Loucy (cell line): ENCODE measurements at regions not wholly inside any gene's neighbourhood (a gene's known extent, or its start where the extent isn't known, plus 50 kb on each side); places are given as distances from the start of the nearest gene placed in this dataset.

ENCODE experiments used
- H2AFZ ChIP-seq: fragments of 200-600 bp; sonication (generic); 2 replicates; pipeline ENCODE4 v1.6.0; 2016; ENCODE audit warnings: antibody characterized with exemption, mild to moderate bottlenecking, low read length, moderate library complexity
- H3F3A ChIP-seq: fragments of 200-600 bp; 2 replicates; pipeline ENCODE4 v1.6.0; 2016; ENCODE audit warnings: antibody characterized with exemption, low read depth, mild to moderate bottlenecking
- H3K27me3 ChIP-seq: fragments of 200-600 bp; sonication (generic); 2 replicates; pipeline ENCODE4 v1.6.1; 2014; ENCODE audit warnings: low read length, mild to moderate bottlenecking; ENCODE audit not compliant: insufficient read depth, poor library complexity, severe bottlenecking
- H3K36me3 ChIP-seq: fragments of 200-600 bp; sonication (generic); 2 replicates; pipeline ENCODE4 v1.6.1; 2016; ENCODE audit warnings: low read length; ENCODE audit not compliant: insufficient read depth
- H3K4me1 ChIP-seq: fragments of 200-600 bp; sonication (generic); 2 replicates; pipeline ENCODE4 v1.5.1; 2014; ENCODE audit warnings: low read length, mild to moderate bottlenecking; ENCODE audit not compliant: insufficient read depth, poor library complexity, severe bottlenecking
- H3K4me2 ChIP-seq: fragments of 200-600 bp; sonication (generic); 2 replicates; pipeline ENCODE4 v1.6.0; 2014; ENCODE audit warnings: antibody characterized with exemption, low read length, low read depth, mild to moderate bottlenecking; ENCODE audit not compliant: poor library complexity, severe bottlenecking
- H3K4me3 ChIP-seq: fragments of 200-600 bp; sonication (generic); 2 replicates; pipeline ENCODE4 v1.5.1; 2014; ENCODE audit warnings: low read length, mild to moderate bottlenecking, mixed read lengths; ENCODE audit not compliant: poor library complexity, severe bottlenecking
- H3K79me2 ChIP-seq: fragments of 200-600 bp; sonication (generic); 2 replicates; pipeline ENCODE4 v1.6.1; 2014; ENCODE audit warnings: low read length; ENCODE audit not compliant: insufficient read depth
- H3K9ac ChIP-seq: fragments of 200-600 bp; sonication (generic); 2 replicates; pipeline ENCODE4 v1.6.0; 2014; ENCODE audit warnings: mild to moderate bottlenecking, low read depth, low read length, moderate library complexity; ENCODE audit not compliant: poor library complexity, severe bottlenecking
- H3K9me2 ChIP-seq: fragments of 200-600 bp; sonication (generic); replicated peaks from 2 replicates; pipeline ENCODE4 v1.6.1; 2016; ENCODE audit warnings: low read depth, low read length, mixed read lengths
- H3K9me3 ChIP-seq: fragments of 200-600 bp; sonication (generic); 2 replicates; pipeline ENCODE4 v1.6.1; 2014; ENCODE audit warnings: mild to moderate bottlenecking, antibody characterized with exemption, low read length, low read depth; ENCODE audit not compliant: insufficient read depth
- H4K20me1 ChIP-seq: fragments of 200-600 bp; sonication (generic); 2 replicates; pipeline ENCODE4 v1.6.0; 2014; ENCODE audit warnings: antibody characterized with exemption, low read length, mild to moderate bottlenecking; ENCODE audit not compliant: insufficient read depth, poor library complexity, severe bottlenecking
- CTCF ChIP-seq: fragments of 200-600 bp; sonication (generic); conservative IDR thresholded peaks from 2 replicates; pipeline ENCODE4 v1.5.1; 2014; ENCODE audit warnings: mild to moderate bottlenecking, antibody characterized with exemption, low read length
- EZH2phosphoT487 ChIP-seq: fragments of 200-600 bp; IDR thresholded peaks from 2 replicates; pipeline ENCODE4 v1.6.1; 2018; ENCODE audit warnings: antibody characterized with exemption, mild to moderate bottlenecking, moderate library complexity, borderline replicate concordance

- Histone ChIP-seq H2AFZ (no peak overlapping the region), H3K27me3 (no peaks in the 10 kb centered on the region), H3K79me2 (no peaks in the 10 kb centered on the region), H3F3A (no peaks in the 10 kb centered on the region), H3K4me3 (no peak overlapping the region), H3K9me3 (peaks cover 7% of the 10 kb centered on the region; the same call in 1 of the 2 replicates), H3K4me2 (no peak overlapping the region), H3K9ac (no peak overlapping the region), H3K4me1 (no peaks in the 10 kb centered on the region), H3K9me2 (no peaks in the 10 kb centered on the region), H3K36me3 (no peaks in the 10 kb centered on the region), H4K20me1 (no peaks in the 10 kb centered on the region)
- no peak for TF ChIP-seq EZH2phosphoT487
- no peak for TF ChIP-seq CTCF
Measured at GRCh38 chr4:54475546-54475945, 182.2 kb upstream of the KIT start.

- no peak overlapping the region for H3K9ac ChIP-seq
- no peak overlapping the region for H2AFZ ChIP-seq
- H3K27me3 ChIP-seq, result no peaks in the 10 kb centered on the region
- no peaks in the 10 kb centered on the region for H3K4me1 ChIP-seq
- no peaks in the 10 kb centered on the region for H3K9me2 ChIP-seq
- H3K4me2 ChIP-seq, result no peak overlapping the region
- no peaks in the 10 kb centered on the region for H3F3A ChIP-seq
- H3K9me3 ChIP-seq, result peaks cover 7% of the 10 kb centered on the region; the same call in 1 of the 2 replicates
- no peaks in the 10 kb centered on the region for H4K20me1 ChIP-seq
- no peaks in the 10 kb centered on the region for H3K79me2 ChIP-seq
- no peak overlapping the region for H3K4me3 ChIP-seq
- no peak for TF ChIP-seq EZH2phosphoT487
- TF ChIP-seq CTCF, result no peak
- H3K36me3 ChIP-seq, result no peaks in the 10 kb centered on the region
Measured at GRCh38 chr4:54482529-54483200, 175.1 kb upstream of the KIT start.

- Histone ChIP-seq H3K27me3 (no peaks in the 10 kb centered on the region), H3K36me3 (no peaks in the 10 kb centered on the region), H3K4me3 (no peak overlapping the region), H3K9ac (no peak overlapping the region), H3K9me2 (no peaks in the 10 kb centered on the region), H3F3A (no peaks in the 10 kb centered on the region), H3K4me2 (no peak overlapping the region), H2AFZ (no peak overlapping the region), H3K4me1 (no peaks in the 10 kb centered on the region), H4K20me1 (no peaks in the 10 kb centered on the region), H3K79me2 (no peaks in the 10 kb centered on the region), H3K9me3 (peaks cover 7% of the 10 kb centered on the region; the same call in 1 of the 2 replicates)
- no peak for TF ChIP-seq CTCF
- TF ChIP-seq EZH2phosphoT487, result no peak
Measured at GRCh38 chr4:54484383-54484782, 173.4 kb upstream of the KIT start.
